Osteocyte (in vitro differentiated cells): ENCODE measurements at regions not wholly inside any gene's neighbourhood (a gene's known extent, or its start where the extent isn't known, plus 50 kb on each side); places are given as distances from the start of the nearest gene placed in this dataset.

ENCODE experiments used
- DNase-seq: peaks from one replicate; pipeline ENCODE4 v3.0.0; 2021; ENCODE audit warnings: mixed read lengths; ENCODE audit not compliant: unreplicated experiment; ENCODE audit errors: extremely low spot score
- H3K27ac Mint-ChIP-seq: one replicate; pipeline ENCODE4 v1.8.0; 2021; ENCODE audit warnings: mild to moderate bottlenecking, mixed read lengths; ENCODE audit not compliant: unreplicated experiment
- H3K27me3 Mint-ChIP-seq: one replicate; pipeline ENCODE4 v1.8.0; 2021; ENCODE audit warnings: mixed read lengths; ENCODE audit not compliant: unreplicated experiment
- H3K36me3 Mint-ChIP-seq: one replicate; pipeline ENCODE4 v1.8.0; 2021; ENCODE audit warnings: mixed read lengths; ENCODE audit not compliant: unreplicated experiment
- H3K4me1 Mint-ChIP-seq: one replicate; pipeline ENCODE4 v1.8.0; 2021; ENCODE audit warnings: mixed read lengths; ENCODE audit not compliant: unreplicated experiment
- H3K4me3 Mint-ChIP-seq: one replicate; pipeline ENCODE4 v1.8.0; 2021; ENCODE audit warnings: mild to moderate bottlenecking, moderate library complexity, mixed read lengths; ENCODE audit not compliant: unreplicated experiment
- H3K9me3 Mint-ChIP-seq: one replicate; pipeline ENCODE4 v1.8.0; 2021; ENCODE audit warnings: mixed read lengths; ENCODE audit not compliant: unreplicated experiment
- CTCF ChIP-seq: fragments of 200-600 bp; sonication (generic); IDR thresholded peaks from 2 replicates; pipeline ENCODE4 v1.5.0; 2021; ENCODE audit warnings: antibody characterized with exemption, mild to moderate bottlenecking, moderate library complexity

GRCh38 chr11:119790476-119790875 lies 61.5 kb upstream of the NECTIN1 start:
- peaks cover 9% of the 10 kb centered on the region for H3K27me3 Mint-ChIP-seq
- H3K4me1 Mint-ChIP-seq = peaks cover 15% of the 10 kb centered on the region
- DNase-seq = no peak

GRCh38 chr11:119789766-119790407 lies 60.9 kb upstream of the NECTIN1 start:
- H3K4me1 Mint-ChIP-seq = peaks cover 12% of the 10 kb centered on the region
- H3K27me3 Mint-ChIP-seq = peaks cover 5% of the 10 kb centered on the region
- H3K4me3 Mint-ChIP-seq = no peak overlapping the region
- H3K36me3 Mint-ChIP-seq = no peaks in the 10 kb centered on the region
- TF ChIP-seq CTCF = no peak
- DNase-seq = no peak
- H3K9me3 Mint-ChIP-seq = no peaks in the 10 kb centered on the region
- no peak overlapping the region for H3K27ac Mint-ChIP-seq

More at GRCh38 chr11:119790476-119790875, 61.5 kb upstream of the NECTIN1 start:
- H3K4me3 Mint-ChIP-seq = no peak overlapping the region
- TF ChIP-seq CTCF = no peak
- no peaks in the 10 kb centered on the region for H3K36me3 Mint-ChIP-seq
- no peak overlapping the region for H3K27ac Mint-ChIP-seq
- no peaks in the 10 kb centered on the region for H3K9me3 Mint-ChIP-seq

- H3K9me3 Mint-ChIP-seq = no peaks in the 10 kb centered on the region
- DNase-seq = no peak
- no peak overlapping the region for H3K27ac Mint-ChIP-seq
- TF ChIP-seq CTCF = no peak
- peaks cover 12% of the 10 kb centered on the region for H3K4me1 Mint-ChIP-seq
- peaks cover 5% of the 10 kb centered on the region for H3K27me3 Mint-ChIP-seq
- peaks cover 2% of the 10 kb centered on the region for H3K36me3 Mint-ChIP-seq
- H3K4me3 Mint-ChIP-seq = no peak overlapping the region
These were observed 60.0 kb upstream of the NECTIN1 start for GRCh38 chr11:119788911-119789560.

- Mint-ChIP-seq H3K36me3 (peaks cover 2% of the 10 kb centered on the region), H3K27me3 (peaks cover 5% of the 10 kb centered on the region), H3K27ac (no peak overlapping the region), H3K4me3 (no peak overlapping the region), H3K4me1 (peaks cover 12% of the 10 kb centered on the region), H3K9me3 (no peaks in the 10 kb centered on the region)
- no peak for TF ChIP-seq CTCF
- DNase-seq = no peak
These were observed 59.3 kb upstream of the NECTIN1 start for GRCh38 chr11:119788096-119788883.

GRCh38 chr11:119787074-119787461 lies 58.1 kb upstream of the NECTIN1 start:
- Mint-ChIP-seq H3K4me3 (no peak overlapping the region), H3K4me1 (peaks cover 10% of the 10 kb centered on the region), H3K9me3 (no peaks in the 10 kb centered on the region), H3K27ac (no peak overlapping the region), H3K36me3 (peaks cover 2% of the 10 kb centered on the region), H3K27me3 (peaks cover 8% of the 10 kb centered on the region)
- no peak for TF ChIP-seq CTCF
- DNase-seq = no peak
